ENCODE measurements at regions not wholly inside any gene's neighbourhood (a gene's known extent, or its start where the extent isn't known, plus 50 kb on each side); places are given as distances from the start of the nearest gene placed in this dataset.
A peak's percentile ranks its signal among the peaks of the same experiment; 100 is the strongest.

DNA sequence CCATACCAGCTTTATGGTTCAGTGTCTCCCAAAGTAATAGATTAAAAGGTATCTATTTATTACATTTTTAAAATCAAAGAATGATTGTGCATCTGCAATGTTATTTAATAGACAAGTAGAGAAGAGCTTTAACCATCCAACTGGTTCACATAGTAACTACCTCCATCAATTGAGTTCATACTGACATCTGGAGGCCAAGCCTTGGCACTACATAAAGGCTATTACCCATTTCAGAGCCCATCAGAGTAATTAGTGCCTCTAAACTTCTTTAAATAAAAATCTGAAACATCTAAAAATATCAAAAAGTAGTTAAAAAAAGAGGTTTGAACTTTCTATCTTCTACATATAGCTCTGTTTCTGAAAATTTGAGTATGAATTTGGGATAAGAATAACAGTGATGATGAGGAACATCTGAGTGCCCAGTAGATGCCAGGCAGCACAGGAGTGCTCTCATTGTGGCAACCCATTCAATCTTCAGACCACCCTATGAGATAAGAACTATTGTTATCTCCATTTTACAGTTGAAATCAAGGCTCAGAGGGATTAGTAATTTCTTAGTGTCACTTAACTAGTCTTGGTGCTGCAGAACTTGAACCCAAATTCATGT lies 132.9 kb upstream of the DAAM1 start:
- no peak for TF ChIP-seq POLR2A (IDR thresholded peaks at IDR 0.05)
- TF ChIP-seq, protein P1, sequence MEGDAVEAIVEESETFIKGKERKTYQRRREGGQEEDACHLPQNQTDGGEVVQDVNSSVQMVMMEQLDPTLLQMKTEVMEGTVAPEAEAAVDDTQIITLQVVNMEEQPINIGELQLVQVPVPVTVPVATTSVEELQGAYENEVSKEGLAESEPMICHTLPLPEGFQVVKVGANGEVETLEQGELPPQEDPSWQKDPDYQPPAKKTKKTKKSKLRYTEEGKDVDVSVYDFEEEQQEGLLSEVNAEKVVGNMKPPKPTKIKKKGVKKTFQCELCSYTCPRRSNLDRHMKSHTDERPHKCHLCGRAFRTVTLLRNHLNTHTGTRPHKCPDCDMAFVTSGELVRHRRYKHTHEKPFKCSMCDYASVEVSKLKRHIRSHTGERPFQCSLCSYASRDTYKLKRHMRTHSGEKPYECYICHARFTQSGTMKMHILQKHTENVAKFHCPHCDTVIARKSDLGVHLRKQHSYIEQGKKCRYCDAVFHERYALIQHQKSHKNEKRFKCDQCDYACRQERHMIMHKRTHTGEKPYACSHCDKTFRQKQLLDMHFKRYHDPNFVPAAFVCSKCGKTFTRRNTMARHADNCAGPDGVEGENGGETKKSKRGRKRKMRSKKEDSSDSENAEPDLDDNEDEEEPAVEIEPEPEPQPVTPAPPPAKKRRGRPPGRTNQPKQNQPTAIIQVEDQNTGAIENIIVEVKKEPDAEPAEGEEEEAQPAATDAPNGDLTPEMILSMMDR (IDR thresholded peaks at IDR 0.05) = peak; percentile 30 to 80 (median 62)

All from prostate gland (tissue), 2 donors.